ENCODE measurements at regions not wholly inside any gene's neighbourhood (a gene's known extent, or its start where the extent isn't known, plus 50 kb on each side); places are given as distances from the start of the nearest gene placed in this dataset.
"Not testable (repeated sequence)": the region's sequence is repeated elsewhere in the genome, so short reads cannot be mapped to it uniquely, and the experiment has no call there.

- DNase-seq (ENCODE audit: low read depth in 2 of 2) = no peak
These were observed 893.2 kb downstream of the SLC16A7 start for GRCh38 chr12:60489071-60489470.

- no peak for DNase-seq (ENCODE audit: low read depth in 2 of 2)
These were observed 898.4 kb downstream of the SLC16A7 start for GRCh38 chr12:60494244-60494643.

GRCh38 chr12:60498656-60499055 lies 902.8 kb downstream of the SLC16A7 start:
- no peak for DNase-seq (ENCODE audit: low read depth in 2 of 2)

GRCh38 chr12:60501124-60501729 lies 905.4 kb downstream of the SLC16A7 start:
- DNase-seq (ENCODE audit: low read depth in 2 of 2) = no peak

- DNase-seq (ENCODE audit: low read depth in 2 of 2) = no peak
These were observed 927.0 kb downstream of the SLC16A7 start for GRCh38 chr12:60522684-60523400.

GRCh38 chr12:60529261-60529660 lies 933.4 kb downstream of the SLC16A7 start:
- DNase-seq (ENCODE audit: low read depth in 2 of 2) = no peak

GRCh38 chr12:60529723-60530122 lies 933.9 kb downstream of the SLC16A7 start:
- no peak for DNase-seq (ENCODE audit: low read depth in 2 of 2)

GRCh38 chr12:60535363-60535762 lies 939.5 kb downstream of the SLC16A7 start:
- no peak for DNase-seq (ENCODE audit: low read depth in 2 of 2)

- no peak for DNase-seq (ENCODE audit: low read depth in 2 of 2)
These were observed 943.8 kb downstream of the SLC16A7 start for GRCh38 chr12:60539592-60539991.

- no peak for DNase-seq (ENCODE audit: low read depth in 2 of 2)
These were observed 973.1 kb downstream of the SLC16A7 start for GRCh38 chr12:60568914-60569313.

- no peak for DNase-seq (ENCODE audit: low read depth in 2 of 2)
These were observed 981.8 kb downstream of the SLC16A7 start for GRCh38 chr12:60577607-60578006.

- not testable (repeated sequence) for DNase-seq (ENCODE audit: low read depth in 2 of 2)
These were observed 991.8 kb downstream of the SLC16A7 start for GRCh38 chr12:60587664-60588063.

GRCh38 chr12:60594035-60594711 lies 998.3 kb downstream of the SLC16A7 start:
- DNase-seq (ENCODE audit: low read depth in 2 of 2) = no peak

GRCh38 chr12:60602601-60603000 lies 1006.8 kb downstream of the SLC16A7 start:
- no peak for DNase-seq (ENCODE audit: low read depth in 2 of 2)

GRCh38 chr12:60603475-60603874 lies 1007.6 kb downstream of the SLC16A7 start:
- DNase-seq (ENCODE audit: low read depth in 2 of 2) = not testable (repeated sequence)

GRCh38 chr12:60616400-60616799 lies 1020.6 kb downstream of the SLC16A7 start:
- DNase-seq (ENCODE audit: low read depth in 2 of 2) = no peak

GRCh38 chr12:60630796-60631195 lies 1035.0 kb downstream of the SLC16A7 start:
- no peak for DNase-seq (ENCODE audit: low read depth in 2 of 2)

- DNase-seq (ENCODE audit: low read depth in 2 of 2) = no peak
These were observed 1048.2 kb downstream of the SLC16A7 start for GRCh38 chr12:60644076-60644475.

- no peak for DNase-seq (ENCODE audit: low read depth in 2 of 2)
These were observed 1071.1 kb downstream of the SLC16A7 start for GRCh38 chr12:60666895-60667294.

- DNase-seq (ENCODE audit: low read depth in 2 of 2) = no peak
These were observed 1077.1 kb downstream of the SLC16A7 start for GRCh38 chr12:60672949-60673348.

- DNase-seq (ENCODE audit: low read depth in 2 of 2) = no peak
These were observed 1089.3 kb downstream of the SLC16A7 start for GRCh38 chr12:60684988-60685655.

- no peak for DNase-seq (ENCODE audit: low read depth in 2 of 2)
These were observed 1093.3 kb downstream of the SLC16A7 start for GRCh38 chr12:60689137-60689536.
